Stimulated activated CD4-positive, alpha-beta T cell treated with anti-CD3 and anti-CD28 coated beads, Interleukin-1b, Interleukin-23, amount 100 ng/mL, for 24 hours (primary cell): ENCODE measurements at regions not wholly inside any gene's neighbourhood (a gene's known extent, or its start where the extent isn't known, plus 50 kb on each side); places are given as distances from the start of the nearest gene placed in this dataset.

Source experiments
- DNase-seq, 4 experiments: peaks; one replicate each; pipeline ENCODE4 v3.0.0-alpha.2; 2020; ENCODE audit warnings: low read depth in 4 of 4, low spot score in 1 of 4

GRCh38 chr1:182129398-182129797, 67.9 kb upstream of the ZNF648 start:
- DNase-seq: no peak

DNA sequence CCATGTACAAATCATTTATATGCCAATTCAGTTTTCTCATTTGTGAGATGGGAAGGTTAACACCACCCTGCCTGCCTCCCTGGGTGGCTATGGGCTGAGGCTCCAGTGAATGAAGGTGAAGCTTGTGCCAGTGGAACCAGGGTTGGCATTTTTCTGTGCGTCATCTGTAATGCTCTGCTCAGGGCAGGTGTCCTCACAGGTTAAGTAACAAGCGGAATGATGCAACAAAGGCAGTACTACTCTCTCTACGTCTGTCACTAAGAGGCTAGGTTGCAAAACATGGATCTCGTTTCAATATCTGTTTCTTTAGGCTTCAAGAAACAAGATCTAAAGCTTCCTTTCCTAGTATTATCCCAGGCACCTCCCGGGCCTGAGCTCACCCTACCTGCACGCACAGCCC, 67.0 kb upstream of the ZNF648 start:
- no peak for DNase-seq

DNA sequence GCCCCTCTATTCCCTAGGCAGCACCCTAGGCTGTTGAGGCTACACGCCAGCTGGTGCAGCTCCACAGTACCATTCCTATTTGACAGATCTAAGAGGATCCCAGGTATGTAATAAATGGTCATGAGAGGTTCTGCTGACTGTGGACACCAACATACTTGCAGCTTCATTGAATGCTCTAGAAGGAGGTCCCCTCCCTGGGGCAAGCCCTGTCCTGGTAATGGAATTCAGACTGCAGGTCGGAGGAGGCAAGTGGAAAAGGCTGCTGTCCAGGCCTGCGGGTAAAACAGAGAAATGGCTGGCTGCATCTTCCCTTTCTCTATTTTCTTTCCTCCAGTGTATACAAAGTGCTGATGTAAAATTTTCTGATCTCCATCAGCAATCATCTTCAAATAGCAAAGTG, 66.1 kb upstream of the ZNF648 start:
- no peak for DNase-seq

DNA sequence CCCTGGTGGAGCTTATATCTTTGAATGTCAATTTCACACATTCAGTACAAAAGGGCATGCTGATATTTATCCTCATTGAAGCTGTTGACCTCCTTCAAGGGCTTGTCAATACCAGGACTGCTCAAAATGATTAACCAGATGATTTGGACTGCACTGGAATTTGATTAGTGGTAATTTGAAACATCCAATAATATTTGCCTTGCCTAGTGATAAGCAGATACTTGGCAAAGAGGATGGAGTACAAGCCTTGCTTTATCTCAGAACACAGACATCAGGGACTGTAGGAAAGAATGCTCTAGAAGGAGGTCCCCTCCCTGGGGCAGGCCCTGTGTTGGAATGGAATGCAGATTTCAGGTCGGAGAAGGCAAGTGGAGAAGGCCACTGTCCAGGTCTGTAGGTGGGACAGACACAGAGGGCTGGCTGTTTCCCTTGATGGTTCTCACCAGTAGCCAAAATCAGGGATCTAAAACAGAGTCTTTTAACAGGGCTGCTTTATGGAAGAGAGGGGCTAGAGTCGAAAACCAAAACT, 64.8 kb upstream of the ZNF648 start:
- no peak for DNase-seq

DNA sequence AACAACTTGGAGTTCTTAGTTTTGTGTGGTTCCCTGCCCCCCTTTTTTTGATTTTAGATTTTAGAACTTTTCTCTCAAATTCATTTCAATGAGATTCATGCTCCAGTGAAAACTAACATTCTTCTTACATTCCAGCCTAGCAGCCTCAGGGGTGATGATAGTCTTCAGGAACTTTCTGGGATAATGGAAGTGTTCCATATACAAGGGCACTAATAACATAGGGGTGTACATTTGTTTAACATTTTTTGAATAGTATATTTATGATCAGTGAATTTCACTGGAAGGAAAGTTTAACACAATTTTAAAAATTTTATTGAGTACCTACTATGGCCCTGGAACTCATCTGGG, 61.4 kb upstream of the ZNF648 start:
- no peak for DNase-seq

GRCh38 chr1:182122256-182122912, 60.9 kb upstream of the ZNF648 start:
- no peak for DNase-seq

- DNase-seq: no peak
Observed at GRCh38 chr1:182121787-182122186, 60.3 kb upstream of the ZNF648 start.

DNA sequence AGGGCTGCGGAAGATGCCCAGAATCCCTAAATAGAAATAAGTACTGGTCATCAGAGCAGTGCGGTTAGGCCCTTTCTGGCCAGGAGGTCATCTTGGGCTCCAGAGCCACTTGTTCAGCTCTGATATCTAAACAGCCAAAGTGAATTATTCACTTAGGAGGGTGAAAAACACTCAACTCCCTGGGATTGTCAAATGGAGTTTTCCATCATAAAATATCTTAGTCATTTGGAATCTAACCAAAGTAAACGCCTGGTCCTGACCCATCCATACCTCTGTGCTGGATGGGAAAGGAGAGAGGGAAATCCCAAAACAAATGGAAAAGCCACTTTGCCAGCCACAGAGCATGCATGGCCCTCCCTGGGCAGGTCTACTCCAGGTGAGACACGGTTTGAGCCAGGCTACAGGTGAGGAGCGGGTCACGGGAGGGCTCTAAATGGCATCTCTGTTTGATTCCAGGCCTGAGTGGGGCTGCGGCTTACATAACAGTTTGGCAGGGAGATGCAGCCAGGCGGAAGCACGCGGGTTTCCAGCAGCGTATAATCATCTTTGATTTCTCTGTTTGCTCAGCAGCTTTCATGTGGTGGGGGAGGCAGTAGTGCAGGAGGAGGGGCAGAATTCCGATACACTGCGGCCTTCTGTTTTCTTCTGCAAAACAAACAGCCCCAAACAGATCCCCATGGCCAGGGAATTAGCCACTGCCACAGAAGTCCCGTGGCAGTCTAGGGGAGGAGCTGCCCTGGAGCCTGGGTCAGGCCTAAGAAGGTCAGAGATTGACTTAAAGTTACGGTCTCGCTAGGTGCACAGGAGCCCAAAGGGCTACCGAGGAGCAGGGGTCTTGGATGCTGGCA, 59.1 kb upstream of the ZNF648 start:
- no peak for DNase-seq

- no peak for DNase-seq
Observed at GRCh38 chr1:182119631-182120030, 58.1 kb upstream of the ZNF648 start.

- no peak for DNase-seq
Observed at GRCh38 chr1:182118851-182119250, 57.3 kb upstream of the ZNF648 start.

DNA sequence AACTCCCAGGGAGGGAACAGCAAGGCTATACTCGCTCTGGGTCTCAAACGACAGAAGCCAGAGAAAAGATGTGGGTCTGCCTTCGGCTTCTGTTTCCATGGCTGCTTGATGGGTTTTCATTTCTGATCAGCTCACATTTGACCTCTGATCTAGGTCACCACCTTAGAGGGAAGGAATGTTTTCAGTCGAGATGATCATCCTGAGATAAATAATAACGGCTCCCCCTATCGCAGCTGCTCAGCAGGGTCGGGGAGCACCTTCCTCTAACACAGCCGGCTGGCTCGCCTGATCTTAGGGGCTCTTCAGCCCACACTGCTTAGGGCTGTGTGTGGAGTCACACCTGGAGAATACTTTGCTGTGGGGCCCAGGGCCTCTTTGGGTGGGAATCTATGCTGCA, 53.1 kb upstream of the ZNF648 start:
- DNase-seq: no peak

- no peak for DNase-seq
Observed at GRCh38 chr1:182113879-182114626, 52.5 kb upstream of the ZNF648 start.

- no peak for DNase-seq
Observed at GRCh38 chr1:182111496-182111895, 50.0 kb upstream of the ZNF648 start.
